Adipocyte (in vitro differentiated cells): ENCODE measurements at regions not wholly inside any gene's neighbourhood (a gene's known extent, or its start where the extent isn't known, plus 50 kb on each side); places are given as distances from the start of the nearest gene placed in this dataset.

ENCODE experiments used
- DNase-seq: peaks from one replicate; pipeline ENCODE4 v3.0.0-alpha.2; 2015; ENCODE audit warnings: low read depth
- H3K27me3 ChIP-seq: replicated peaks from 2 replicates; pipeline ENCODE4 v1.7.0; 2013; ENCODE audit warnings: mild to moderate bottlenecking, low read length, moderate library complexity; ENCODE audit not compliant: control insufficient read depth, insufficient read depth
- H3K36me3 ChIP-seq: 2 replicates; pipeline ENCODE4 v1.7.0; 2013; ENCODE audit warnings: low read length, mild to moderate bottlenecking, moderate library complexity; ENCODE audit not compliant: control insufficient read depth, insufficient read depth, severe bottlenecking
- H3K4me1 ChIP-seq: 2 replicates; pipeline ENCODE4 v1.7.0; 2013; ENCODE audit warnings: mild to moderate bottlenecking, low read length, moderate library complexity; ENCODE audit not compliant: control insufficient read depth, insufficient read depth
- H3K4me3 ChIP-seq: 2 replicates; pipeline ENCODE4 v1.7.0; 2013; ENCODE audit warnings: mild to moderate bottlenecking, low read length, moderate library complexity
- H3K9ac ChIP-seq: 2 replicates; pipeline ENCODE4 v1.7.0; 2013; ENCODE audit warnings: mild to moderate bottlenecking, low read length, moderate library complexity
- H3K9me3 ChIP-seq: 2 replicates; pipeline ENCODE4 v1.7.0; 2013; ENCODE audit warnings: mild to moderate bottlenecking, low read length, moderate library complexity; ENCODE audit not compliant: control insufficient read depth

GRCh38 chr6:81475646-81476045 is 276.8 kb downstream of the TENT5A start:
- Histone ChIP-seq H3K27me3 (no peaks in the 10 kb centered on the region), H3K4me1 (peaks cover 3% of the 10 kb centered on the region), H3K36me3 (no peaks in the 10 kb centered on the region), H3K9ac (no peak overlapping the region), H3K4me3 (no peak overlapping the region), H3K9me3 (no peaks in the 10 kb centered on the region)
- DNase-seq: no peak

- Histone ChIP-seq H3K4me1 (no peaks in the 10 kb centered on the region), H3K9me3 (no peaks in the 10 kb centered on the region), H3K27me3 (no peaks in the 10 kb centered on the region), H3K4me3 (no peak overlapping the region), H3K36me3 (no peaks in the 10 kb centered on the region), H3K9ac (no peak overlapping the region)
- DNase-seq: peak; percentile 55
These were observed 286.6 kb downstream of the TENT5A start for GRCh38 chr6:81465859-81466258.

- Histone ChIP-seq H3K4me3 (no peak overlapping the region), H3K9me3 (no peaks in the 10 kb centered on the region), H3K36me3 (no peaks in the 10 kb centered on the region), H3K9ac (no peak overlapping the region), H3K4me1 (no peaks in the 10 kb centered on the region), H3K27me3 (no peaks in the 10 kb centered on the region)
- DNase-seq: peak; percentile 31
These were observed 296.1 kb downstream of the TENT5A start for GRCh38 chr6:81456416-81456815.

GRCh38 chr6:81455641-81456040 is 296.8 kb downstream of the TENT5A start:
- Histone ChIP-seq H3K4me3 (no peak overlapping the region), H3K36me3 (no peaks in the 10 kb centered on the region), H3K9ac (no peak overlapping the region), H3K9me3 (no peaks in the 10 kb centered on the region), H3K27me3 (no peaks in the 10 kb centered on the region), H3K4me1 (peaks cover under 1% of the 10 kb centered on the region)
- DNase-seq: no peak

- Histone ChIP-seq H3K4me3 (no peak overlapping the region), H3K27me3 (no peaks in the 10 kb centered on the region), H3K4me1 (peaks cover 6% of the 10 kb centered on the region), H3K9me3 (no peaks in the 10 kb centered on the region), H3K36me3 (no peaks in the 10 kb centered on the region), H3K9ac (no peak overlapping the region)
- DNase-seq: peak; percentile 70
These were observed 300.7 kb downstream of the TENT5A start for GRCh38 chr6:81451787-81452186.

DNA sequence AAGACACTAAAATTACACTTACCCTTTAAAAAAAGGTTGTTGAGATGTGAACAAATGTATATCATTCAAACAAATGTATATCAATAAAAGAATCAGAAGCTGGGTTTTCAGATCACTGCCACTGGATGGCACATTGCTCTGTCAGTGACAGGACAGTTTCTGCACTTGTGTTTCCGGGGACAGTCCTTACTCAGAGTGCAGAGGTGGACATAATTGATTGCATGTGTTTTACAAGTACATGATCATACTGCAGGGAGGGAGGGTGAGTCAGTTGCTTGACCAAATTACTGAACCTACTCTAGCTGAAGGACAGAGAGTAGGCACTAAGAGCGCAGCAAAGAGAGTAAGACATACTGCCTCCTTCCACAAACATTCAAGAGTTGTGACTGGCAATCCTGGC is 302.3 kb downstream of the TENT5A start:
- Histone ChIP-seq H3K27me3 (no peaks in the 10 kb centered on the region), H3K4me1 (peaks cover 6% of the 10 kb centered on the region), H3K9me3 (no peaks in the 10 kb centered on the region), H3K4me3 (no peak overlapping the region), H3K9ac (no peak overlapping the region), H3K36me3 (no peaks in the 10 kb centered on the region)
- DNase-seq: peak; percentile 78

DNA sequence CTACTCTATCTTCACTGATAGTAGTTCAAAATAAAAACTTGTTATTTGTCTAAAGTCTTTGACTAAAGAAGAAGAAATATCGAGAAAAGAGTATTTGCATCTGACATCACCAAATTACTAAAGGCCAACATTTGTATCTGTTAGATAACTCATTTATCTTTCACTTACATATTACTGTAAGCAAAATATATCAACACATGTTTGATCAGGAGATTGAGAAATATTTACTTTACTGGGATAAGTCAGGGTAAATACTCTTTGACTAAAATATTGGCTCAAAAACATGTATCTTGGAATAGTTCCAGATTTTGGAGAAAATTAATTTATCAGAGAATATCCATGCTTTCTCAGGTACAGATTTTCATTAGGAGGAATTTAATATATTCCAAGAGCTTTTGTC is 306.0 kb downstream of the TENT5A start:
- peaks cover 6% of the 10 kb centered on the region for H3K4me1 ChIP-seq
- no peak for DNase-seq

GRCh38 chr6:81439417-81439816 is 313.1 kb downstream of the TENT5A start:
- Histone ChIP-seq H3K4me3 (peak overlapping the region; percentile 17), H3K9ac (no peak overlapping the region), H3K4me1 (no peaks in the 10 kb centered on the region), H3K27me3 (no peaks in the 10 kb centered on the region), H3K36me3 (no peaks in the 10 kb centered on the region), H3K9me3 (peaks cover 34% of the 10 kb centered on the region)
- DNase-seq: no peak

More for the DNA sequence above, 306.0 kb downstream of the TENT5A start:
- H3K36me3 ChIP-seq: no peaks in the 10 kb centered on the region
- no peaks in the 10 kb centered on the region for H3K9me3 ChIP-seq
- H3K9ac ChIP-seq: no peak overlapping the region
- H3K27me3 ChIP-seq: no peaks in the 10 kb centered on the region
- no peak overlapping the region for H3K4me3 ChIP-seq

DNA sequence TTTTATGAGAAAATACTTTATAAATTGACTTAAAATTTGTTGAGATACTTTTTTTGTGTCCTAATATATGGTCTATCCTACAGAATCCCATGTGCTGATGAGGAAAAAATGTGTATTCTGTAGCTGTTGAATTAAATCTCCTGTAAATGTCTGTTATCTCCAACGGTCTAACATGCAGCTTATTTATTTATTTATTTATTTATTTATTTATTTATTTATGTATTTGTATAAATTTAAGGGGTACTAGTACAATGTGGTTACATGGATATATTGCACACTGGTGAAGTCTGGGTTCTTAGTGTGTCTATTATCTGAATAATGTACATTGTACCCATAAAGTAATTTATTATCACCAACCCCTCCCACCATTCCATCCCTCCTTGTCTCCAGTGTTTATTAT is 315.5 kb downstream of the TENT5A start:
- Histone ChIP-seq H3K4me3 (no peak overlapping the region), H3K36me3 (no peaks in the 10 kb centered on the region), H3K4me1 (no peaks in the 10 kb centered on the region), H3K9me3 (peaks cover 34% of the 10 kb centered on the region), H3K27me3 (no peaks in the 10 kb centered on the region), H3K9ac (no peak overlapping the region)
- no peak for DNase-seq

DNA sequence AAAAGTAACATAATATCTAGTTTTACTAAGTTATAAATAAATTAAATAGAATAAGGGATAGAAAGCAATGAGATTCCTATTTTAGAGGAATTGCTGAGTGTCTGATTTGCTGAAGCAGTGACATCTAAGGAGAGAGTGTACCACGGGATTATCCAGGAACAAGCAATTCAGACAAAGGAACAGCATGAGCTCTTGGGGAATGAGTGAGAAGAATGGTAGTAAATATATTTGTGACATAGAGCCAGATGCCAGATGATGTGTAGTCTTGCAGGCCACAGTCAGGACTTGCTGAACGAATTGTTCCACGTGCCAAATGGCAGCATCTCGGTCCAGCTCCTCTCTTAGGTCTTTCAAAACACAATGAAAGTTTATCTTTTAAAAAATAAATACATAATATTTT is 339.2 kb downstream of the TENT5A start:
- no peak overlapping the region for H3K9ac ChIP-seq
- H3K27me3 ChIP-seq: no peaks in the 10 kb centered on the region
- no peak overlapping the region for H3K4me3 ChIP-seq
- DNase-seq: no peak
- H3K4me1 ChIP-seq: no peaks in the 10 kb centered on the region
- H3K9me3 ChIP-seq: peaks cover 4% of the 10 kb centered on the region
- H3K36me3 ChIP-seq: no peaks in the 10 kb centered on the region

DNA sequence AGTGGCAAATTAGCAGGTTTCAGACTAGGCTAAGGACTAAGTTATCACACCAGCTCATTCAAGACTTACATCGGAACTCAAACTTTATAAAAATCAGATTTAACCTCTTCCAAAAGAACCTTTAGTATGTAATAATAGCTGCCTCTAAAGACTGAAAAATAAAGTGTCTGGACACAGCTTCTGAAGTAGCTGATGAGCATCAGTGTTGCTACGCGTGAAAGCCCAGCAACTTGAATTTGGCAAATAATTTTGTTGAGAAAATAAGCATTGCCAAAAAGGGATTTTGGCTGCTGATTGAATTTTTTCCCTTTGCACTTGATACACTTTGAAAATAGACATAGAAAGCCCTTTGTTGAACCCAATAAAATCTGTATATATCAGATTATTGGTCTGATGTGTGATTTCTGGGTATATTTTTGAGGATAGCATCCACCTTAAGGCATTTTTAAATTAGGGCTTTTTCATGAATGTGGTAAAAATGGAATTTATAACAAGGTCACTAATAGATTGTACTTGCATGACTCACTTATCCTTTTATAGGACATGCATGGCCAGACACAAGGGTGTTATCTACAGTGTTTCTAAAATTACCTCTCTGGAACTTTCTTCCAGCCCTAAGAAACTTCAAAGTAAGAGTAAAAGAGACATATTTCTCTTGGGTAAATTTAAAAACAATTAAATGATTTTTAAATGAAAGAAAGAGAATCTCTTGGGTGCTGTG is 350.4 kb downstream of the TENT5A start:
- Histone ChIP-seq H3K4me3 (no peak overlapping the region), H3K9me3 (no peaks in the 10 kb centered on the region), H3K9ac (no peak overlapping the region), H3K4me1 (peaks cover 12% of the 10 kb centered on the region), H3K27me3 (no peaks in the 10 kb centered on the region), H3K36me3 (no peaks in the 10 kb centered on the region)
- peak; percentile 10 for DNase-seq

DNA sequence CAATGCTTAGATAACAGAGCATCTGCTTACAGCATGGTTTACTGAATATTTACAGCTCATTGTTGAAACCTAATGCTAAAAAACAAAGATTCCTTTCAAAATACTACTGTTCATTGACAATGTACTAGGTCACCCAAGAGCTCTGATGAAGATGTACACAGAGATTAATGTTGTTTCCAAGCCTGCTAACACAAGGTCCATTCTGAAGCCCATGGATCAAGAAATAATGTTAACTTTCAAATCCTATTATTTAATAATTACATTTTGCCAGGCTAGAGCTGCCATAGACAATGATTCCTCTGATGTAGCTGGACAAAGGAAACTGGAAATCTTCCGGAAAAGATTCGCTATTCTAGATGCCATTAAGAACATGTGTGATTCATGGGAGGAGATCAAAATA is 355.6 kb downstream of the TENT5A start:
- Histone ChIP-seq H3K4me3 (no peak overlapping the region), H3K9ac (no peak overlapping the region), H3K9me3 (peaks cover 5% of the 10 kb centered on the region), H3K36me3 (no peaks in the 10 kb centered on the region), H3K27me3 (no peaks in the 10 kb centered on the region), H3K4me1 (peaks cover 3% of the 10 kb centered on the region)
- no peak for DNase-seq
